HepG2 (cell line): ENCODE measurements at regions not wholly inside any gene's neighbourhood (a gene's known extent, or its start where the extent isn't known, plus 50 kb on each side); places are given as distances from the start of the nearest gene placed in this dataset.

ENCODE experiments used
- ATAC-seq: fragments of 200-7000 bp; cut with Tn5 transposase; 3 replicates; pipeline ENCODE4 v1.9.1; 2020; ENCODE audit warnings: mild to moderate bottlenecking, moderate library complexity
- BruUV-seq: library from RNA; stranded (reverse); fragments of 400-500 nt; replicated peaks from 2 replicates; lab custom pipeline; 2021; lab: Mats Ljungman, UMichigan
- CTCF ChIA-PET: fragments of 300-600 bp; formaldehyde crosslinking; extraction: SDS; loops from one replicate; lab custom pipeline; 2021; ENCODE audit warnings: low total read pairs, inconsistent platforms, low intra/inter-chr PET ratio; lab: Yijun Ruan, JAX
- POLR2A ChIA-PET: fragments of 350-600 bp; sonication (Branson Sonifier 250); formaldehyde crosslinking; loops from one replicate; lab custom pipeline; 2020; ENCODE audit warnings: antibody characterized with exemption, inconsistent platforms; lab: Yijun Ruan, JAX
- DNase-seq: peaks from one replicate; pipeline ENCODE4 v3.0.0-alpha.2; 2015; ENCODE audit warnings: low spot score
- FAIRE-seq: peaks from 3 replicates; lab custom pipeline; 2011; peaks lifted over from hg19 to GRCh38; lab: Jason Lieb, UNC
- H2AFZ ChIP-seq: one replicate; pipeline ENCODE4 v1.6.1; 2011; ENCODE audit warnings: low read length, inconsistent platforms
- H3K27ac ChIP-seq: fragments of 300-600 bp; 3 replicates; pipeline ENCODE4 v1.8.0; 2011; ENCODE audit warnings: mixed run types, mild to moderate bottlenecking, mixed read lengths, low read length, inconsistent platforms; ENCODE audit not compliant: insufficient read depth; ENCODE audit errors: extremely low read length
- H3K27me3 ChIP-seq, 2 experiments: fragments of 200-600 bp in 1 of 2; 2 replicates in 1 of 2; 3 replicates in 1 of 2; pipeline versions ENCODE4 v1.6.0 to v1.8.0; 2011; ENCODE audit warnings: low read length in 2 of 2, mild to moderate bottlenecking in 2 of 2, moderate library complexity in 2 of 2, inconsistent platforms in 1 of 2; ENCODE audit not compliant: insufficient read depth in 2 of 2, control insufficient read depth in 1 of 2
- H3K36me3 ChIP-seq, 2 experiments: fragments of 200-600 bp in 1 of 2; replicated peaks in 1 of 2; 2 replicates in 1 of 2; 3 replicates in 1 of 2; pipeline versions ENCODE4 v1.5.1 to v1.8.0; 2011; ENCODE audit warnings: low read length in 2 of 2, inconsistent platforms in 1 of 2; ENCODE audit not compliant: insufficient read depth in 2 of 2, control insufficient read depth in 1 of 2
- H3K4me1 ChIP-seq: 2 replicates; pipeline ENCODE4 v1.5.1; 2012; ENCODE audit warnings: low read length, inconsistent platforms; ENCODE audit not compliant: insufficient read depth
- H3K4me2 ChIP-seq: 2 replicates; pipeline ENCODE4 v1.6.0; 2011; ENCODE audit warnings: low read depth, low read length, inconsistent platforms
- H3K4me3 ChIP-seq, 3 experiments: fragments of 200-600 bp in 1 of 3; sonication (generic), shearing (Covaris generic) in 1 of 3; replicated peaks in 1 of 3; 2 replicates each; pipeline ENCODE4 v1.5.1; 2011 to 2016; ENCODE audit warnings: low read length in 3 of 3, inconsistent platforms in 2 of 3, low read depth in 2 of 3, mild to moderate bottlenecking in 2 of 3, control low read depth in 1 of 3, mixed read lengths in 1 of 3; ENCODE audit not compliant: insufficient read depth in 1 of 3
- H3K79me2 ChIP-seq: one replicate; pipeline ENCODE4 v1.6.1; 2011; ENCODE audit warnings: low read length, inconsistent platforms; ENCODE audit not compliant: insufficient read depth
- H3K9ac ChIP-seq: 2 replicates; pipeline ENCODE4 v1.6.0; 2011; ENCODE audit warnings: mild to moderate bottlenecking, low read depth, low read length, inconsistent platforms; ENCODE audit not compliant: insufficient read depth
- H3K9me3 ChIP-seq: 2 replicates; pipeline ENCODE4 v1.5.1; 2012; ENCODE audit warnings: mild to moderate bottlenecking, low read length
- H4K20me1 ChIP-seq: 2 replicates; pipeline ENCODE4 v1.6.0; 2011; ENCODE audit warnings: inconsistent platforms, mild to moderate bottlenecking, low read length, moderate library complexity; ENCODE audit not compliant: insufficient read depth
- AKAP8 ChIP-seq: sonication (generic); formaldehyde crosslinking; IDR thresholded peaks from 2 replicates; pipeline ENCODE4 v1.5.1; 2020; ENCODE audit warnings: mild to moderate bottlenecking, missing genetic modification reagents
- ARHGAP35 ChIP-seq: sonication (generic); formaldehyde crosslinking; IDR thresholded peaks from 2 replicates; pipeline ENCODE4 v1.9.0; 2022; ENCODE audit warnings: mild to moderate bottlenecking, inconsistent platforms, moderate library complexity, missing genetic modification reagents, borderline replicate concordance
- DZIP1 ChIP-seq: sonication (generic); formaldehyde crosslinking; IDR thresholded peaks from 2 replicates; pipeline ENCODE4 v1.5.0; 2020; ENCODE audit warnings: mild to moderate bottlenecking, missing genetic modification reagents
- GABPB1 ChIP-seq: IDR thresholded peaks from 2 replicates; pipeline ENCODE4 v1.6.1; 2016; ENCODE audit warnings: mild to moderate bottlenecking, missing genetic modification reagents, moderate library complexity, missing compliant biosample characterization
- HNRNPLL ChIP-seq: fragments of 200-400 bp; formaldehyde crosslinking; IDR thresholded peaks from 2 replicates; pipeline ENCODE4 v1.6.1; 2017; ENCODE audit warnings: mild to moderate bottlenecking, low read depth, low read length; ENCODE audit not compliant: poor library complexity, severe bottlenecking
- IKZF4 ChIP-seq: sonication (generic); formaldehyde crosslinking; IDR thresholded peaks from 2 replicates; pipeline ENCODE4 v1.5.1; 2020; ENCODE audit warnings: borderline replicate concordance, mild to moderate bottlenecking, low read depth, missing genetic modification reagents; ENCODE audit errors: not compliant biosample characterization
- JUNB ChIP-seq: sonication (generic); formaldehyde crosslinking; IDR thresholded peaks from 2 replicates; pipeline ENCODE4 v1.8.0; 2022; ENCODE audit warnings: missing genetic modification reagents, mild to moderate bottlenecking, borderline replicate concordance
- KLF9 ChIP-seq: IDR thresholded peaks from 2 replicates; pipeline ENCODE4 v1.6.1; 2016; ENCODE audit warnings: low read depth
- NFE2 ChIP-seq: sonication (generic); formaldehyde crosslinking; IDR thresholded peaks from 2 replicates; pipeline ENCODE4 v1.4.0; 2020; ENCODE audit warnings: missing genetic modification reagents
- SPEN ChIP-seq: sonication (generic); formaldehyde crosslinking; IDR thresholded peaks from 2 replicates; pipeline ENCODE4 v1.5.1; 2020; ENCODE audit warnings: low read depth, mild to moderate bottlenecking, missing genetic modification reagents
- ZNF101 ChIP-seq: sonication (generic); formaldehyde crosslinking; IDR thresholded peaks from 2 replicates; pipeline ENCODE4 v1.4.0; 2020; ENCODE audit warnings: mild to moderate bottlenecking, low read depth, missing genetic modification reagents, borderline replicate concordance
- ZNF138 ChIP-seq: sonication (generic); formaldehyde crosslinking; IDR thresholded peaks from 2 replicates; pipeline ENCODE4 v1.5.0; 2020; ENCODE audit warnings: mild to moderate bottlenecking, low read depth, missing genetic modification reagents
- ZNF431 ChIP-seq: sonication (generic); formaldehyde crosslinking; IDR thresholded peaks from 2 replicates; pipeline ENCODE4 v1.9.0; 2022; ENCODE audit warnings: missing genetic modification reagents, low read depth, mild to moderate bottlenecking, borderline replicate concordance
- ZNF468 ChIP-seq: sonication (generic); formaldehyde crosslinking; IDR thresholded peaks from 2 replicates; pipeline ENCODE4 v1.8.0; 2022; ENCODE audit warnings: mild to moderate bottlenecking, moderate library complexity, missing genetic modification reagents
- ZNF615 ChIP-seq: sonication (generic); formaldehyde crosslinking; IDR thresholded peaks from 2 replicates; pipeline ENCODE4 v1.5.0; 2020; ENCODE audit warnings: mild to moderate bottlenecking, missing genetic modification reagents, borderline replicate concordance
- ZNF629 ChIP-seq: sonication (generic); formaldehyde crosslinking; conservative IDR thresholded peaks from 2 replicates; pipeline ENCODE4 v1.5.0; 2020; ENCODE audit warnings: missing genetic modification reagents
- ZNF749 ChIP-seq: sonication (generic); formaldehyde crosslinking; IDR thresholded peaks from 2 replicates; pipeline ENCODE4 v1.8.0; 2022; ENCODE audit warnings: mild to moderate bottlenecking, missing genetic modification reagents, moderate library complexity, borderline replicate concordance
- ZNF792 ChIP-seq: IDR thresholded peaks from 2 replicates; pipeline ENCODE4 v1.6.1; 2016
- ZSCAN31 ChIP-seq: sonication (generic); formaldehyde crosslinking; IDR thresholded peaks from 2 replicates; pipeline ENCODE4 v1.5.0; 2020; ENCODE audit warnings: low read depth, mild to moderate bottlenecking, missing genetic modification reagents
- WGBS: methylation state at CpG from one replicate; pipeline ENCODE4 v1.1.6; 2017; ENCODE audit warnings: low lambda C conversion rate; 5-methylcytosine and 5-hydroxymethylcytosine counted together
- in situ Hi-C: cut with HindIII; loops from 2 replicates; pipeline ENCODE4 v1.10.0; 2017; ENCODE audit warnings: low pct_unique_long_range_greater_than_20kb; ENCODE audit not compliant: extremely low pct_ligation_motif_present
- intact Hi-C: fragments of 100-400 bp; cut with micrococcal nuclease; formaldehyde crosslinking; loops from one replicate; pipeline ENCODE4 v1.10.0; 2022; ENCODE audit not compliant: unreplicated experiment

- CTCF ChIA-PET = no interaction called here
- DNase-seq = no peak
Measured at GRCh38 chr1:172970186-172970585, 80.6 kb downstream of the TNFSF18 start.

More at GRCh38 chr1:172970186-172970585, 80.6 kb downstream of the TNFSF18 start:
- no peaks in the 10 kb centered on the region for H3K79me2 ChIP-seq
- H3K4me2 ChIP-seq = no peak overlapping the region
- H3K9ac ChIP-seq = no peak overlapping the region
- no peaks in the 10 kb centered on the region for H3K36me3 ChIP-seq
- H3K4me3 ChIP-seq = no peak overlapping the region
- H3K4me1 ChIP-seq = peaks cover 10% of the 10 kb centered on the region
- no peak for TF ChIP-seq ZNF431 (CRISPR knock-in tag)
- no peak for TF ChIP-seq ZNF468 (CRISPR knock-in tag)
- no peak for TF ChIP-seq KLF9
- no peak for TF ChIP-seq ZNF101 (CRISPR knock-in tag)
- TF ChIP-seq GABPB1 = no peak
- TF ChIP-seq ZSCAN31 = no peak
- TF ChIP-seq ARHGAP35 (CRISPR knock-in tag) = no peak
- TF ChIP-seq ZNF615 (CRISPR knock-in tag) = no peak
- no peak for TF ChIP-seq ZNF792 (CRISPR knock-in tag)
- no peak for TF ChIP-seq ZNF749 (CRISPR knock-in tag)
- no peak for TF ChIP-seq DZIP1 (CRISPR knock-in tag)
- no peak for TF ChIP-seq JUNB
- no peak for TF ChIP-seq SPEN (CRISPR knock-in tag)
- TF ChIP-seq IKZF4 = no peak
- TF ChIP-seq AKAP8 (CRISPR knock-in tag) = no peak
- TF ChIP-seq HNRNPLL = no peak
- TF ChIP-seq NFE2 (CRISPR knock-in tag) = no peak
- no peak for TF ChIP-seq ZNF138
- TF ChIP-seq ZNF629 (CRISPR knock-in tag) = no peak
- no peaks in the 10 kb centered on the region for H3K9me3 ChIP-seq
- POLR2A ChIA-PET = no interaction called here
- in situ Hi-C loops = no loop called here
- no peaks in the 10 kb centered on the region for H4K20me1 ChIP-seq
- no peak overlapping the region for H3K27ac ChIP-seq
- FAIRE-seq (no peak), ATAC-seq (no peak)
- intact Hi-C loops = no loop called here
- no TSS peak for BruUV-seq
- no peak overlapping the region for H2AFZ ChIP-seq
- H3K27me3 ChIP-seq = no peaks in the 10 kb centered on the region
- WGBS = 100% methylated on average over 1 of the region's 1 CpG
